IMR-90 (cell line): ENCODE measurements at regions not wholly inside any gene's neighbourhood (a gene's known extent, or its start where the extent isn't known, plus 50 kb on each side); places are given as distances from the start of the nearest gene placed in this dataset.
A peak's percentile ranks its signal among the peaks of the same experiment; 100 is the strongest.

Experiments
- ATAC-seq: fragments of 200-7000 bp; cut with Tn5 transposase; 2 replicates; pipeline ENCODE4 v1.9.1; 2020; ENCODE audit warnings: low read depth, mild to moderate bottlenecking, moderate library complexity
- BruUV-seq: library from RNA; stranded (reverse); fragments of 400-500 nt; replicated peaks from 2 replicates; lab custom pipeline; 2021; lab: Mats Ljungman, UMichigan
- CTCF ChIA-PET: fragments of 300-600 bp; formaldehyde crosslinking; extraction: SDS; loops from one replicate; lab custom pipeline; 2021; ENCODE audit warnings: antibody characterized with exemption; lab: Yijun Ruan, JAX
- POLR2A ChIA-PET: fragments of 300-600 bp; sonication (Branson Sonifier 250); formaldehyde crosslinking; loops from one replicate; lab custom pipeline; 2022; ENCODE audit warnings: antibody characterized with exemption; ENCODE audit not compliant: unreplicated experiment; lab: Charles Lee
- DNase-seq: peaks from one replicate; pipeline ENCODE4 v3.0.0; 2013
- H2AFZ ChIP-seq: replicated peaks from 2 replicates; pipeline ENCODE3; 2013; ENCODE audit warnings: low read length, mild to moderate bottlenecking; ENCODE audit not compliant: poor library complexity
- H2AK5ac ChIP-seq: 2 replicates; pipeline ENCODE4 v1.6.1; 2013; ENCODE audit warnings: low read depth, low read length, inconsistent platforms
- H2AK9ac ChIP-seq: replicated peaks from 2 replicates; pipeline ENCODE3; 2013; ENCODE audit warnings: mild to moderate bottlenecking, low read depth, low read length, moderate library complexity; ENCODE audit not compliant: poor library complexity
- H2BK120ac ChIP-seq: 2 replicates; pipeline ENCODE4 v1.6.1; 2013; ENCODE audit warnings: low read depth, low read length, inconsistent platforms
- H2BK15ac ChIP-seq: 3 replicates; pipeline ENCODE4 v1.6.1; 2013; ENCODE audit warnings: low read depth, low read length, inconsistent platforms
- H2BK20ac ChIP-seq: 2 replicates; pipeline ENCODE4 v1.6.1; 2013; ENCODE audit warnings: low read depth, mild to moderate bottlenecking, inconsistent platforms, low read length, moderate library complexity
- H2BK5ac ChIP-seq: 2 replicates; pipeline ENCODE4 v1.6.1; 2013; ENCODE audit warnings: mild to moderate bottlenecking, low read depth, low read length, inconsistent platforms; ENCODE audit not compliant: poor library complexity, severe bottlenecking
- H3K14ac ChIP-seq: replicated peaks from 2 replicates; pipeline ENCODE4 v1.6.1; 2013; ENCODE audit warnings: low read depth, low read length, inconsistent platforms
- H3K18ac ChIP-seq: 2 replicates; pipeline ENCODE4 v1.6.1; 2013; ENCODE audit warnings: low read depth, low read length, control low read depth
- H3K23ac ChIP-seq: 2 replicates; pipeline ENCODE4 v1.6.1; 2013; ENCODE audit warnings: low read depth, low read length, inconsistent platforms
- H3K27ac ChIP-seq: 2 replicates; pipeline ENCODE4 v1.5.1; 2013; ENCODE audit warnings: mild to moderate bottlenecking, control low read depth, low read length; ENCODE audit not compliant: insufficient read depth
- H3K27me3 ChIP-seq: 2 replicates; pipeline ENCODE4 v1.6.1; 2013; ENCODE audit warnings: low read length; ENCODE audit not compliant: control insufficient read depth, insufficient read depth
- H3K36me3 ChIP-seq: 2 replicates; pipeline ENCODE4 v1.6.1; 2013; ENCODE audit warnings: low read length, mixed read lengths; ENCODE audit not compliant: control insufficient read depth, insufficient read depth
- H3K4ac ChIP-seq: 2 replicates; pipeline ENCODE4 v1.6.1; 2013; ENCODE audit warnings: low read depth, low read length, inconsistent platforms
- H3K4me1 ChIP-seq: 2 replicates; pipeline ENCODE4 v1.6.1; 2013; ENCODE audit warnings: low read length, mixed read lengths; ENCODE audit not compliant: control insufficient read depth, insufficient read depth
- H3K4me2 ChIP-seq: 2 replicates; pipeline ENCODE4 v1.6.1; 2013; ENCODE audit warnings: low read depth, mild to moderate bottlenecking, control low read depth, low read length, moderate library complexity
- H3K4me3 ChIP-seq: 2 replicates; pipeline ENCODE4 v1.5.1; 2013; ENCODE audit warnings: low read depth, mild to moderate bottlenecking, control low read depth, low read length, moderate library complexity; ENCODE audit not compliant: insufficient read depth
- H3K56ac ChIP-seq: 2 replicates; pipeline ENCODE4 v1.6.1; 2013; ENCODE audit warnings: low read length, inconsistent platforms; ENCODE audit not compliant: insufficient read depth; ENCODE audit errors: extremely low read depth
- H3K79me1 ChIP-seq, 2 experiments: 2 replicates each; pipeline ENCODE4 v1.6.1; 2013; ENCODE audit warnings: low read length in 2 of 2, inconsistent platforms in 1 of 2, low read depth in 1 of 2
- H3K9ac ChIP-seq: 2 replicates; pipeline ENCODE4 v1.6.1; 2013; ENCODE audit warnings: low read depth, low read length, control low read depth
- H3K9me1 ChIP-seq: 2 replicates; pipeline ENCODE4 v1.6.1; 2013; ENCODE audit warnings: low read length, inconsistent platforms; ENCODE audit not compliant: insufficient read depth
- H3K9me3 ChIP-seq: 2 replicates; pipeline ENCODE4 v1.6.1; 2013; ENCODE audit warnings: low read length; ENCODE audit not compliant: control insufficient read depth, insufficient read depth
- H4K20me1 ChIP-seq: 2 replicates; pipeline ENCODE4 v1.6.1; 2013; ENCODE audit warnings: low read length, inconsistent platforms; ENCODE audit not compliant: insufficient read depth
- H4K5ac ChIP-seq: 2 replicates; pipeline ENCODE4 v1.6.1; 2013; ENCODE audit warnings: mild to moderate bottlenecking, low read depth, low read length, control low read depth
- H4K8ac ChIP-seq, 2 experiments: 2 replicates each; pipeline ENCODE4 v1.6.1; 2013; ENCODE audit warnings: low read depth in 2 of 2, low read length in 2 of 2, control low read depth in 1 of 2, inconsistent platforms in 1 of 2
- H4K91ac ChIP-seq: 2 replicates; pipeline ENCODE4 v1.6.1; 2013; ENCODE audit warnings: low read depth, low read length, inconsistent platforms; ENCODE audit not compliant: insufficient read depth
- BHLHE40 ChIP-seq: fragments of 150-350 bp; IDR thresholded peaks from 2 replicates; pipeline ENCODE4 v1.6.1; 2016; ENCODE audit warnings: mild to moderate bottlenecking, low read depth, low read length
- CEBPB ChIP-seq: IDR thresholded peaks from 2 replicates; pipeline ENCODE4 v1.6.1; 2012; ENCODE audit warnings: low read depth, low read length, improper control_type of control experiment
- CHD1 ChIP-seq: IDR thresholded peaks from 2 replicates; pipeline ENCODE4 v1.6.1; 2012; ENCODE audit warnings: low read depth, low read length, improper control_type of control experiment
- CTCF ChIP-seq: conservative IDR thresholded peaks from 2 replicates; pipeline ENCODE4 v1.5.1; 2012; ENCODE audit warnings: mild to moderate bottlenecking, low read depth, low read length, improper control_type of control experiment
- FOS ChIP-seq: fragments of 150-350 bp; IDR thresholded peaks from 2 replicates; pipeline ENCODE4 v1.6.1; 2016; ENCODE audit warnings: low read depth, low read length
- MAFK ChIP-seq: IDR thresholded peaks from 2 replicates; pipeline ENCODE4 v1.6.1; 2012; ENCODE audit warnings: low read depth, low read length, improper control_type of control experiment
- MAZ ChIP-seq: IDR thresholded peaks from 2 replicates; pipeline ENCODE4 v1.6.1; 2012; ENCODE audit warnings: low read depth, mild to moderate bottlenecking, low read length, improper control_type of control experiment, moderate library complexity, borderline replicate concordance
- MXI1 ChIP-seq: IDR thresholded peaks from 2 replicates; pipeline ENCODE4 v1.6.1; 2012; ENCODE audit warnings: low read depth, mild to moderate bottlenecking, low read length, moderate library complexity, borderline replicate concordance
- NFE2L2 ChIP-seq: fragments of 150-350 bp; IDR thresholded peaks from 2 replicates; pipeline ENCODE4 v1.6.1; 2016; ENCODE audit warnings: low read depth, mild to moderate bottlenecking, low read length
- POLR2A ChIP-seq: IDR thresholded peaks from 2 replicates; pipeline ENCODE4 v1.6.1; 2012; ENCODE audit warnings: mild to moderate bottlenecking, low read depth, low read length
- RCOR1 ChIP-seq: IDR thresholded peaks from 2 replicates; pipeline ENCODE4 v1.6.1; 2012; ENCODE audit warnings: mild to moderate bottlenecking, low read length, improper control_type of control experiment; ENCODE audit not compliant: insufficient replicate concordance
- RFX5 ChIP-seq: IDR thresholded peaks from 2 replicates; pipeline ENCODE4 v1.8.0; 2012; ENCODE audit warnings: low read depth, mild to moderate bottlenecking, low read length, moderate library complexity
- SMC3 ChIP-seq: fragments of 150-350 bp; IDR thresholded peaks from 2 replicates; pipeline ENCODE4 v1.6.1; 2016; ENCODE audit warnings: low read depth, mild to moderate bottlenecking, antibody characterized with exemption, low read length, moderate library complexity
- WGBS, 2 experiments: methylation state at CpG; one replicate each; pipeline versions ENCODE4 v1.1.5 to v1.1.7; 2013; ENCODE audit warnings: missing lambda C conversion rate in 2 of 2; ENCODE audit not compliant: insufficient read length in 1 of 2; ENCODE audit errors: extremely low coverage in 2 of 2; 5-methylcytosine and 5-hydroxymethylcytosine counted together
- dilution Hi-C: fragments of 300-500 bp; cut with HindIII; formaldehyde crosslinking; loops from one replicate; pipeline ENCODE4 v1.14.3; 2018; ENCODE audit warnings: low sequenced_read_pairs; ENCODE audit not compliant: unreplicated experiment
- in situ Hi-C: fragments of 300-500 bp; cut with MboI; formaldehyde crosslinking; loops from 3 replicates; pipeline ENCODE4 v1.14.3; 2019; ENCODE audit warnings: low sequenced_read_pairs, inconsistent platforms, mixed read lengths
- intact Hi-C: fragments of 100-400 bp; cut with micrococcal nuclease; formaldehyde crosslinking; loops from 2 replicates; pipeline ENCODE4 v1.10.0; 2022
- TF ChIP-seq, protein P1 (sequence below): fragments of 150-350 bp; IDR thresholded peaks from 2 replicates; pipeline ENCODE4 v1.6.1; 2016; ENCODE audit warnings: low read depth, mild to moderate bottlenecking, low read length, moderate library complexity, borderline replicate concordance

DNA sequence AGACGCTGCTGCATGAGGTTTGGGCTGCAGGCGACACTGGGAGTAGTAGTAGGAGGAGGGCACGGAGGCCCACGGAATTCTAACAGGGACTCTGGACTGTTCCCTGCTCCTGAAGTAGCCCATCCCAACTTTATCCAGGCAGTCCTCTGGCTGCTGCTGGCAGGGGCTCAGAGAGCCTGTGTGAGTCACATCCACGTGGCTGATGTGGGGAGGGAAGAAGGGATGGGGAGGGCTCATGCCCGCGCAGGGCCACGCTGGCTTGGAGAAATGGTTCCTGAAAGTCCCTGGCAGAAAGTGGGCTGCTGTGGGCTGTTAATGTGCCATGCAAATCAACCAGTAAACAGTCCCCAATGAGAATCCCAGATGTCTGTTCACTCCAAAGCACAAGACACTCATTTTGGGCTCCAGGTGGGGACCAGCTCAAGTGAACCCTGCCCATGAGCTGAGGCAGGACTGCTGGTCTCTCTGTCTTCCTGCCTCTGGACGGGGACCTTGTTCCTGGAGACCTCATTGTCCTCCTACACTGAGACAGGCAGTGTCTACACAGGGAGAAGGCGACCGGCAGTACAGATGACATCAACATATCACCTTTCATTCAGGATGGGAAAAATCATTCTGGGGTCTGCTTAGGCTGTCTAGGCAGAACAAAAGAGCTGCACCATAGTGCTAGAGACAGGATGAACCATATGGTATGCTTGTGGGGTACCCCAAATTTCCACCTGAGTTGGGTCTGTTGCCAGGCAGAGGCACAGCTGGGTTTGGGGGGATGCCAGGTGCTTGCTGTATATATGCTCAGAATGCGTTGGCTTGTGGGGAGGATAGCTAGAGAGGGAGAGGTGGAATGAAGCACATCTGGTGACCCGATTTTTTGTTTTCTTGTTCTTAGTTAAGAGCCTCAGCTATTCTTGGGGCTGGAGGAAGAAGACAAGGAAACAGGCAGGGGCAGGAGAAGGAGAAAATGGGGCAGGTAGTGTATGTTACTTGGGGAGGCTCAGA lies 57.9 kb upstream of the FMOD start:
- Histone ChIP-seq H4K5ac (peak overlapping the region; percentile 96), H3K79me1 (no peaks in the 10 kb centered on the region), H2BK5ac (peak overlapping the region; percentile 35), H3K27me3 (no peaks in the 10 kb centered on the region; the same call in 1 of the 2 replicates), H4K91ac (peak overlapping the region; percentile 99), H3K4me1 (peaks cover 16% of the 10 kb centered on the region), H2BK20ac (peak overlapping the region; percentile 98), H2BK15ac (peak overlapping the region; percentile 100; the same call in 2 of the 3 replicates), H3K9ac (no peak overlapping the region), H3K14ac (peak overlapping the region; percentile 94), H3K23ac (peak overlapping the region; percentile 82; the same call in 1 of the 2 replicates), H3K27ac (peak overlapping the region; percentile 75; the same call in 1 of the 2 replicates), H2AFZ (peak overlapping the region; percentile 89), H2BK120ac (peak overlapping the region; percentile 95), H2AK5ac (peak overlapping the region; percentile 95), H3K9me1 (peaks cover 9% of the 10 kb centered on the region), H3K56ac (peak overlapping the region; percentile 26; the same call in 1 of the 2 replicates), H4K8ac (peak overlapping the region; percentile 93 to 96), H4K20me1 (no peaks in the 10 kb centered on the region), H2AK9ac (peak overlapping the region; percentile 80), H3K18ac (peak overlapping the region; percentile 92), H3K36me3 (no peaks in the 10 kb centered on the region), H3K4ac (peak overlapping the region; percentile 98), H3K9me3 (peaks cover 2% of the 10 kb centered on the region; the same call in 1 of the 2 replicates), H3K4me3 (no peak overlapping the region), H3K4me2 (peak overlapping the region; percentile 60)
- no TSS peak for BruUV-seq
- POLR2A ChIA-PET: no interaction called here
- 100% methylated on average over 1 of the region's 13 CpGs; no CpG with 5 or more reads in 1 of the 2 experiments for WGBS, 2 experiments
- ATAC-seq (peak; percentile 96), DNase-seq (peak; percentile 82)
- intact Hi-C loops (no loop called here), in situ Hi-C loops (no loop called here), dilution Hi-C loops (no loop called here)
- CTCF ChIA-PET: no interaction called here
- TF ChIP-seq RCOR1 (no peak), MAZ (peak; percentile 87), POLR2A (no peak), FOS (peak; percentile 25; the same call in 1 of the 2 replicates), MXI1 (peak; percentile 77; the same call in 1 of the 2 replicates), MAFK (no peak), CHD1 (no peak), RFX5 (no peak), SMC3 (no peak), NFE2L2 (no peak), CEBPB (no peak), BHLHE40 (no peak), CTCF (no peak)
- TF ChIP-seq, protein P1, sequence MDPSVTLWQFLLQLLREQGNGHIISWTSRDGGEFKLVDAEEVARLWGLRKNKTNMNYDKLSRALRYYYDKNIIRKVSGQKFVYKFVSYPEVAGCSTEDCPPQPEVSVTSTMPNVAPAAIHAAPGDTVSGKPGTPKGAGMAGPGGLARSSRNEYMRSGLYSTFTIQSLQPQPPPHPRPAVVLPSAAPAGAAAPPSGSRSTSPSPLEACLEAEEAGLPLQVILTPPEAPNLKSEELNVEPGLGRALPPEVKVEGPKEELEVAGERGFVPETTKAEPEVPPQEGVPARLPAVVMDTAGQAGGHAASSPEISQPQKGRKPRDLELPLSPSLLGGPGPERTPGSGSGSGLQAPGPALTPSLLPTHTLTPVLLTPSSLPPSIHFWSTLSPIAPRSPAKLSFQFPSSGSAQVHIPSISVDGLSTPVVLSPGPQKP: no peak
